Esophagus squamous epithelium (tissue), 5 donors: ENCODE measurements at regions not wholly inside any gene's neighbourhood (a gene's known extent, or its start where the extent isn't known, plus 50 kb on each side); places are given as distances from the start of the nearest gene placed in this dataset.

ENCODE experiments used
- DNase-seq: peaks from one replicate; lab custom pipeline; 2025; lab: John Stamatoyannopoulos, UW
- H3K27ac ChIP-seq, 4 donors: fragments of 200-600 bp; sonication (generic); one replicate each; pipeline ENCODE4 v1.5.1; 2016 to 2019; ENCODE audit warnings: mild to moderate bottlenecking in 1 of 4
- H3K27me3 ChIP-seq, 4 donors: fragments of 200-600 bp; sonication (generic); 1 replicate in 3 of 4; 2 replicates in 1 of 4; pipeline versions ENCODE4 v1.5.1 to v1.6.0; 2017 to 2021; ENCODE audit warnings: antibody characterized with exemption in 1 of 4
- H3K36me3 ChIP-seq, 3 donors: fragments of 200-600 bp; sonication (generic); one replicate each; pipeline ENCODE4 v1.5.1; 2016 to 2019
- H3K4me1 ChIP-seq, 3 donors: fragments of 200-600 bp; sonication (generic); one replicate each; pipeline ENCODE4 v1.5.1; 2017 to 2019
- H3K4me3 ChIP-seq, 4 donors: fragments of 200-600 bp; sonication (generic); 1 replicate in 3 of 4; 2 replicates in 1 of 4; pipeline ENCODE4 v1.5.1; 2016 to 2019; ENCODE audit warnings: mild to moderate bottlenecking in 2 of 4, moderate library complexity in 1 of 4
- H3K9me3 ChIP-seq, 3 donors: fragments of 200-600 bp; sonication (generic); one replicate each; pipeline ENCODE4 v1.5.1; 2016 to 2019
- POLR2A ChIP-seq, 4 donors: fragments of 450-650 bp; IDR thresholded peaks; one replicate each; pipeline ENCODE4 v1.6.1; 2017; ENCODE audit warnings: antibody characterized with exemption in 4 of 4, mild to moderate bottlenecking in 4 of 4, moderate library complexity in 3 of 4
- WGBS, 2 donors: methylation state at CpG; one replicate each; pipeline ENCODE4 v1.1.5; 2018; 5-methylcytosine and 5-hydroxymethylcytosine counted together
- intact Hi-C: fragments of 100-400 bp; cut with DNase I; formaldehyde crosslinking; loops from one replicate; pipeline ENCODE4 v1.15.0; 2022
- TF ChIP-seq, protein P1 (sequence below), 6 experiments: fragments of 450-650 bp in 4 of 6; fragments of 200-600 bp in 2 of 6; sonication (generic) in 2 of 6; IDR thresholded peaks; one replicate each; pipeline ENCODE4 v1.5.1; 2016 to 2019; ENCODE audit warnings: antibody characterized with exemption in 6 of 6, mild to moderate bottlenecking in 4 of 6, moderate library complexity in 4 of 6
- donor health status: DM: yes; HTN: yes; CAD: no.

DNA sequence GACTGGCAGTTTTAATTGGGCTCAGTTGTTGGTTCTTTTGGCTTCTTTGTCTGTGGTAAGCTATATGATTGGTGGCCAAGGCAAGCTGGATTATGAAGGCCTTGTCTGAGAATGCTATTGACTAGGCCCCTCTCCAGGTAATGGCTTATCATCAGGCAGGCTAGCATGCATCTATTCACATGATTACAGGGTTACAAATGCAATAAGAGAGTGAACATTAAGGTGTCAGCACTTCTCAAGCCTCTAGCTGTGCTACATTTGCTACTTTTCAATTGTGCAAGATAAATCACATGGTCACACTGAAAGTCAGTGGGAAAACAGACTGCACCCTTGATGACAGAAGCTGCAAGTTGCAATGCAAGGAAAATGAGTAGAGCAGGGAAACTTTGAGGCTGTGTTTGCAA lies 550.9 kb upstream of the TMPRSS15 start:
- H3K4me1 ChIP-seq = no peaks in the 10 kb centered on the region
- no peak overlapping the region for H3K27ac ChIP-seq
- no peaks in the 10 kb centered on the region for H3K9me3 ChIP-seq
- H3K27me3 ChIP-seq = no peaks in the 10 kb centered on the region
- H3K36me3 ChIP-seq = no peaks in the 10 kb centered on the region
- no peak overlapping the region for H3K4me3 ChIP-seq
- TF ChIP-seq, protein P1, sequence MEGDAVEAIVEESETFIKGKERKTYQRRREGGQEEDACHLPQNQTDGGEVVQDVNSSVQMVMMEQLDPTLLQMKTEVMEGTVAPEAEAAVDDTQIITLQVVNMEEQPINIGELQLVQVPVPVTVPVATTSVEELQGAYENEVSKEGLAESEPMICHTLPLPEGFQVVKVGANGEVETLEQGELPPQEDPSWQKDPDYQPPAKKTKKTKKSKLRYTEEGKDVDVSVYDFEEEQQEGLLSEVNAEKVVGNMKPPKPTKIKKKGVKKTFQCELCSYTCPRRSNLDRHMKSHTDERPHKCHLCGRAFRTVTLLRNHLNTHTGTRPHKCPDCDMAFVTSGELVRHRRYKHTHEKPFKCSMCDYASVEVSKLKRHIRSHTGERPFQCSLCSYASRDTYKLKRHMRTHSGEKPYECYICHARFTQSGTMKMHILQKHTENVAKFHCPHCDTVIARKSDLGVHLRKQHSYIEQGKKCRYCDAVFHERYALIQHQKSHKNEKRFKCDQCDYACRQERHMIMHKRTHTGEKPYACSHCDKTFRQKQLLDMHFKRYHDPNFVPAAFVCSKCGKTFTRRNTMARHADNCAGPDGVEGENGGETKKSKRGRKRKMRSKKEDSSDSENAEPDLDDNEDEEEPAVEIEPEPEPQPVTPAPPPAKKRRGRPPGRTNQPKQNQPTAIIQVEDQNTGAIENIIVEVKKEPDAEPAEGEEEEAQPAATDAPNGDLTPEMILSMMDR (IDR thresholded peaks at IDR 0.05) = no peak
- TF ChIP-seq POLR2A (IDR thresholded peaks at IDR 0.05) = no peak
- DNase-seq = no peak
- intact Hi-C loops = no loop called here

DNA sequence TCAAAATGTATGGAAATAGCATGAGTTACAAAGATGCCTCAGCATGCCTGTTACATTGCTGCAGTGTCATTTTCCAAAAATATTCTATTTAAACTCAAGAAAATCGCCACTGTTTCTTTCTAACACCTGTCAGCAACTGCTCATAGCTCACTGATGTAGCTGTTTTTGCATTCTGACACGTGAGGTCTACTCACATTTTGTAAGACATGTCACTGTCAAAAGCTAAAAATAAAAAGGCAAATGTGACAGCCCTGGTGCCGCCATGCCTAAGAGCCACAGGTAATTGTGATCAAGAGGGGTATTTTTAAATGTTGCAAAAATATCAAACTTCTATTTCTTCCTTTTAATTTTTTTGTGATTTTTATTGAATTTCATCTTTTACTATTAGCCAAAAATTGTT lies 556.2 kb upstream of the TMPRSS15 start:
- Histone ChIP-seq H3K9me3 (no peaks in the 10 kb centered on the region), H3K4me3 (no peak overlapping the region), H3K27me3 (no peaks in the 10 kb centered on the region), H3K4me1 (no peaks in the 10 kb centered on the region), H3K36me3 (no peaks in the 10 kb centered on the region), H3K27ac (no peak overlapping the region)
- DNase-seq = no peak
- intact Hi-C loops = no loop called here
- WGBS, 2 donors = 50 to 59% methylated on average over 3 of the region's 3 CpGs
- TF ChIP-seq POLR2A (IDR thresholded peaks at IDR 0.05) = no peak
- TF ChIP-seq, protein P1 (IDR thresholded peaks at IDR 0.05) = no peak

DNA sequence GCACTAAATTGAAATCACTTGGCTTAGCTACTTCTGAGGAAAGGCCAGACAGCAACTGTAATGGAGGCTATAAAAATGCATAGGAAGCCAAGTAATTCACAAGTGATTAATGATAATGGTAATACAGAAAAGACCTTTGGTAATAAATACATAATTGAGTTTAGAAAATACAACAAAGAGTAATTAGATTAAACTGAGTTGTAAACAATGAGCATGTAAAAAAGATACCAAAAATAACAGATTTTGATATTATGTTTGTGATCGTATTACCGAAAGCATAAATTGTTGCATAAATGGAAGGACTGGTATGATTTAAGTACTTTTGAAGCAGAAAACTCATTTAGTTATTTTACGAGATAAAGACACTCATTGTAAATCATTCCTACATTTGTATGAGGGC lies 556.7 kb upstream of the TMPRSS15 start:
- TF ChIP-seq POLR2A (IDR thresholded peaks at IDR 0.05) = no peak
- TF ChIP-seq, protein P1 (IDR thresholded peaks at IDR 0.05) = no peak
- DNase-seq = no peak
- Histone ChIP-seq H3K36me3 (no peaks in the 10 kb centered on the region), H3K4me3 (no peak overlapping the region), H3K4me1 (no peaks in the 10 kb centered on the region), H3K27ac (no peak overlapping the region), H3K9me3 (no peaks in the 10 kb centered on the region), H3K27me3 (no peaks in the 10 kb centered on the region)
- WGBS, 2 donors = 74 to 87% methylated on average over 3 of the region's 3 CpGs
- intact Hi-C loops = no loop called here

DNA sequence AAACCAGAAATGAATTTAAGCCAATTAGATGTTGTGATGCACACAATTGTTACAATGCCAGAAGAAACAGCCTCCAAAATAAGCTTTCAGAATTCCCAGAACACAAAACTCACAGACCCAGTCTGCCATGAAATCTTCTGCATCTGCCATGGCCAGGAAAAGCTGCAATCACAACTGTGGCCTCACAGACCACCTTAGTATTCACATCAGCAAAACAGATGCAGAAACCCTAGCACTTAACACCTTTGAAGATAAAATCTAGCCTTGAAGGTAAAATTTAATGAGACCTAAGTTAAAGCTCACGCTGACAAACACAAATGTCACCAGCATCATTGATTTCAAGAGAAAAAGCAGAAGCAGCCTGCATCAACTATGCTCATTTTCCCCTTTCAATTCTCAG lies 566.8 kb upstream of the TMPRSS15 start:
- Histone ChIP-seq H3K4me3 (no peak overlapping the region), H3K27me3 (no peaks in the 10 kb centered on the region), H3K36me3 (no peaks in the 10 kb centered on the region), H3K27ac (no peak overlapping the region), H3K9me3 (no peaks in the 10 kb centered on the region), H3K4me1 (no peaks in the 10 kb centered on the region)
- WGBS, 2 donors = 71 to 81% methylated on average over 1 of the region's 1 CpG
- no peak for TF ChIP-seq POLR2A (IDR thresholded peaks at IDR 0.05)
- TF ChIP-seq, protein P1 (IDR thresholded peaks at IDR 0.05) = no peak
- intact Hi-C loops = no loop called here
- DNase-seq = no peak

DNA sequence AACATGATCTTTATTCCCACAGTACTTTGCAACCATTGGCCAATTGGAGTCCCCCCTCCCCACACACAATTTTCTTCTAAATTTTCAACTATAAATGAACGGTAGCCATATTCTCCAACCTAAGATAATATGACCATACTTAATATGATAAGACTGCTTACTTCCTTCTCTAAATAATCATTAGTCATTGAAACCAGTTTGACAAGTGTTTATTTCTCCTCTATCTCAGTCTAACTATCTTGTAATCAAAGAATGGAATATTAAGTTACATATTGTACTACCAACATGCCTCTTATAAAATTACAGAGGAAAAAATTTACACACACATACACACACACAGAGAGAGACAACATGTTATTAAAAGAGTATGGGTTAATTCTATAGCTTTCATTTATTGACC lies 567.4 kb upstream of the TMPRSS15 start:
- no peak for TF ChIP-seq POLR2A (IDR thresholded peaks at IDR 0.05)
- TF ChIP-seq, protein P1 (IDR thresholded peaks at IDR 0.05) = no peak
- WGBS, 2 donors = 0 to 68% methylated on average over 1 of the region's 1 CpG

More for the DNA sequence above, 567.4 kb upstream of the TMPRSS15 start:
- Histone ChIP-seq H3K27me3 (no peaks in the 10 kb centered on the region), H3K9me3 (no peaks in the 10 kb centered on the region), H3K4me3 (no peak overlapping the region), H3K4me1 (no peaks in the 10 kb centered on the region), H3K27ac (no peak overlapping the region), H3K36me3 (no peaks in the 10 kb centered on the region)
- no peak for DNase-seq
- intact Hi-C loops = no loop called here
